GM18867 (cell line): ENCODE measurements at regions not wholly inside any gene's neighbourhood (a gene's known extent, or its start where the extent isn't known, plus 50 kb on each side); places are given as distances from the start of the nearest gene placed in this dataset.
"Not testable (repeated sequence)": the region's sequence is repeated elsewhere in the genome, so short reads cannot be mapped to it uniquely, and the experiment has no call there.

ENCODE experiments used
- ATAC-seq: cut with Tn5 transposase; IDR thresholded peaks from one replicate; pipeline ENCODE4 v1.9.1; 2021; ENCODE audit warnings: mild to moderate bottlenecking, moderate library complexity; ENCODE audit not compliant: unreplicated experiment

DNA sequence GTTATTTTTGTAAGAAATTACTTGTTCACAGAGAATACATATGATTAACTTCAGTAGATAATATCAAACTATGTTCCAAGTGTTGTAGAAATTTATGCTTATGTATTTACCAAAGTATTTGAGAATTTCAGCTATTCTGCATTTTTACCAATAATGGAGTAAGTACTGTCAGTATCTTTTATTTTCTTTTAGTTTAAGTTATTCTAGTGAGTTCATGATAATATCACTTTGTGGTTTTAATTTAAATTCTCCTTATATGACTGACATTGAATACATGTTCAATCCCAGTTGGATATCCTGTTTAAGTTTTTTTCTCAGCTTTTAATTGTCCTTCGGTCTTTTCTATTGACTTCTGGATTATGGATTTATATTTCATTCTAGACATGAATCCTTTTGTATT, 1024.6 kb downstream of the EFNA5 start:
- no peak for ATAC-seq

DNA sequence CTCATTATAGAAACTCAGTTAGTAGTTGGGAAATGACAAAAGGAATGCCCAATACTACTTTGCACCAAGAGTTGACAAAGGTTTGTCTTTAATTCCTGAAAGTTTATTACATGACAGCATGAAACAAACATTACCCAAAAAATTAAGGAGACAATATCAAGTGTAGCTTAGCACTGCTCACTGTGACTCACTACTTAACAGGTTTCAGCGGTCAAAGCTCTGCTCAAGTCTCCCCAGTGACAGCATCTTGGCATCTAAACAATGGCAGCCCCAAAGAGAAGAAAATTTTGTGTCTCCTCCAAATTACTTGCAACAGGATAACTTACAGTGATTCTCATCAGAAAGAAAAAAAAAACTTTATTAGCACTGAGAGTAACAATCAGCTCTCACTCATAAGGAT, 1030.2 kb downstream of the EFNA5 start:
- no peak for ATAC-seq

DNA sequence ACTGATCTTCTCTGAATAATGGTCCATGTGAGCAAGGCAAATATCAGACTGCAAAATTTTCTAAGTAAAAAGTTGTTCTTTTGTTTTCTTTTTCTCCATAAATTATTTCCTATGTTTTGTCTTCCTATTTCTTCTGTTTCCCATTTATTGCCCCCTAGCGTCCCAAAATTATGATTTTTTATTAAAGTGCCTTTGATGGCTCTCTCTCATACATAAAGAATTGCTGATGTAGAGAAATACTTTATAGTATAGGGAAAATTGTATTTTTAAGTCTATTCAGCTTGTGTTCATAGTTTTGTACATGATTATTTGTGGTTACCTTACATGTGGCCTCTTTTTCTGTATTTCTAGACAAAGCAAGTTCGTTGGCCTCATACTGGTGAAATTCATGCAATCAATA, 1031.2 kb downstream of the EFNA5 start:
- ATAC-seq: no peak

DNA sequence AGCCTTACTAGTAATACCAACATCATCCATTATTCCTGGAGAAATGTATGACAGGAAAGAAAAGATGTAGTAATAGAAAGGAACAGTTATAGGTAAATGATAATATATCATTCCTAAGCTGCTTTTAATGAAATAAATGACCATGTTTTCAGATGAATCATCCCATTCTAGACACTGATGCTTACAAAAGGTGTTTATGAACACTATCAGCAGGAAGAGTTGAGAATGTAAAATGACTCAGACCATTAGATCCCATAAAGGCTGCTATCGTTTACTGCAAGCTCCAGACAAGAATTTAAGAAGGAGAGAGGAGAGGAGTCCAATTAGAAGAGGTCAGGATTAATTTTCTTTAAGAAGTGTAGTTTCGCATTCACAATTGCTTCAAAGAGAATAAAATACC, 1033.5 kb downstream of the EFNA5 start:
- ATAC-seq: no peak

DNA sequence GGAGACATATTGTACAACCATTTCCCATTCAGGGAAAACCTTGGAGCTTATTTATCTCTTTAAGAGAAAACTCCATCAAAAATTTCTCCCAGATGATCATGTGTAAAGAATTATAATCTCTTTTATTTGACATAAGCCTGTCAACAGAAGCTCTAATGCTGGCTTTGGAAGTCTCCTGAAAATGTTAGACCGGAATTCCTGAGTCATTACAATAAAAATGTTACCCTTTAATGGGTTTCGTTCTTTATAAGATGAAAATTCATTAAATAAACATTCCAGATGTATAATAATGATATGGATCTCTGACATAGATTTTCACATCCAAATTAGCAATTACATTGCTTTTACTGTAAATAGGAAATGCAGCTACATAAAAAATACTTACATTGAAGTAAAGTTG, 1036.4 kb downstream of the EFNA5 start:
- ATAC-seq: no peak

DNA sequence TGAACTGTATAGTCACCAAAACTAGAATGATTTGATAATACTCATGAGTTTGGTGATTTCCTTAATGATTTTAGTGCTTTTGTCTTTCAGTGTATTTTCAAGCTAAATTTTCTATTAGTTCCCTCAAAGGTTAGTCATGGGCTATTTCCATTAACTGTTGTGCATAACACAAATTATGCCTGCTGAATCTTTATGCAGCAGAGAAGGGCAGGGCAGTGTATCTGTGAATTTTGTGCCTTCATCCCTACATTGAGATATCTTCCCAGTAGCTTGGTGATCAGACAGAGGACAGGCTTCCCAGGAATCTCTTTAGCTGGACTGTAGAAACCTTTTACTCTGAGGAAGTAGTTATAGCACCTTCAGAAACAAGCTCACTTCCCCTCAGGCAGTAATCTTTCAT, 1036.9 kb downstream of the EFNA5 start:
- ATAC-seq: no peak

DNA sequence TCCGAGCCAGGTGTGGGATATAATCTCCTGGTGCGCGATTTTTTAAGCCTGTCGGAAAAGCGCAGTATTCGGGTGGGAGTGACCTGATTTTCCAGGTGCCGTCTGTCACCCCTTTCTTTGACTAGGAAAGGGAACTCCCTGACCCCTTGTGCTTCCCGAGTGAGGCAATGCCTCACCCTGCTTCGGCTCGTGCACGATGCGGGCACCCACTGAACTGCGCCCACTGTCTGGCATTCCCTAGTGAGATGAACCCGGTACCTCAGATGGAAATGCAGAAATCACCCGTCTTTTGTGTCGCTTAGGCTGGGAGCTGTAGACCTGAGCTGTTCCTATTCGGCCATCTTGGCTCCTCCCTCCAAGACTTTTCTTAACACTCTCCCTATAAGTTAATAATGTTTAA, 1042.3 kb downstream of the EFNA5 start:
- ATAC-seq: not testable (repeated sequence)

DNA sequence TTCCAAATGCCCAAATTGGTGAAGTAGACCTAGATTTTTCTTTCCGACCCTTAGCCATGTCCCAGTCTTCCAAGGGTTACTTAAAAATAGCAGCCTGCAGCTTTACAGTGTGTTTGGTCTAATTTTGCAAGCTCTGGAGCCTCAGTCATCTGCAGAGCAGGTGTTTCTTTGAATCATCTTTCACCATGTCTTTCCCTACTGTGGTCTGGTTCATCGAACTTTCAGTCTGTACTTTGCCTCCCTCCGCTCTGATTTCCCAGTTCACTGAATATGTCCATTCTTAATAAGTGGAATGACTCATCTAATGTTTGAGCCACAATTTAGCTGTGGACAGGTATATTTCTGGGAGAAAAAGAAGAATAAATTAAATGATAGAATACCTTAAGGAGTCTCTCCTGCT, 1060.7 kb downstream of the EFNA5 start:
- no peak for ATAC-seq

DNA sequence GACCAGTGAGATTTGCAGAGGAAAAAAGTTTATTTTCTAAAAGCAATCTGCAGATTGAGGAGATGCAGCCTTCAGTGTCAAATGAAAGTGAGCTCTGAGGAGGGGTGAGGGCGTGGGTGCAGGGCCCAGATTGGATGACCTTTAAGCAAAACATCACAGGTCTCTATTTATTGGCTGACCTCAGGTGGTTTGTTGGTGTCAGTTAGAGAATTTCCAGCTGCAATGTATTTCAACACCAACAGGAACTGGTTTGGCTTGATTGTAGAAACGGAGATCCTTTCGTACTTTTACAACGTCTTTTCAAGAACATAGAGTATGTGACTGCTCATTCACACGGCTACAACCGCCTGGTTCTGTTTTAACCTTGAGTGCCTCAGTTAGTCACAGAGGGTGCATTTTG, 1069.1 kb downstream of the EFNA5 start:
- ATAC-seq: peak; percentile 96

DNA sequence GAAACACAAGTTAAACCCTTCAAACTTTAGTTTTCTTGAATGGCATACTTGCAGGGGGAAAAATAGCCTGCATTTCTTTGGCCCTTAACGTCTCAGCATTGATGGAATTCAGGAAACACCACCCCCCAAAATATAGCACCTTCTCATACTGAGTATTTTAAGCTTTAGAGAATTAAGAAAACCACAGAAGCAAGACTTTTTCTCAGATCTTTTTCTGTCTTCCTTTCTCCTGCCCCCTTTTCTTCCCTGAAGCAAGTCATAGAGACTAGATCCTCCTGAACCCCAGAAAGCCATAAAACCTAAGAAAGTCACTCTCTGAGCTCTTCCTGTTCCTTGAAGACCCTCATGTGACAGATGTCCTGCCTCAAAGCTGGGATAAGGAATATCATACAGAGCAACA, 1069.9 kb downstream of the EFNA5 start:
- no peak for ATAC-seq

DNA sequence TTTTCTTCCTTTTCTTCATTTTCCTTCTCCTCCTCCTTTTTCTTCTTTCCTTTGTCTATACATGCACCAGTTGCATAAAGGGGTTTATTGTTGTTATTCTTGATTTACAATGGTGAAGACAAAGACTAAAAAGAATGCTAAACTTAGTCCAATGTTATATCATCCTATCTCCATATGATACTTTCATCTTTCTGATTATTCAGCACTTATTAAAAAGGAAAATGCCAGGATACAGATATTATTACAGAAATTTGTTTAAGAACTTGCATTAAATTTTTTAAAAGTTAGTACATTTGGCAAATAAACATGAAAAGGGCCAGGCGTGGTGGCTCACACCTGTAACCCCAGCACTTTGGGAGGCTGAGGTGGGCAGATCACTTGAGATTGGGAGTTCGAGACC, 1074.9 kb downstream of the EFNA5 start:
- no peak for ATAC-seq

DNA sequence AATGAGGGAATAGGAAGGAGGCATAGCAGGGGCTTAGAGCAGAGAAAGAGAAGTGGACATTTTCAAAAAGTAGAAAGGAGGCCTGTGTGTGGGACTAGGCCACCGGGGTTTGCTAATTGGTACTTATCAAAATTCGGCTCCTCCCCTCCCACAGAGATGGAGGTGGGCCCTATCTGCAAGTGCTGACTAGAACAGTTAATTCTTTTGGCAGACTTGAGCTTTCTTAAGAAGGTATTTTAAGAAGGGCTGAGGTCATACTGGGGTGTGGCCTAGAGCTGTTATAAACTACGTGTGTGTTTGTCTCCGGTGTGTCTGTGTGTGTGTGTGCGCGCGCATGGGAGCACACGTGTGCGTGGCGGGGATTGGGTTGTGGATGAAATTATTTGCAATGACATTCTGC, 1086.5 kb downstream of the EFNA5 start:
- no peak for ATAC-seq

DNA sequence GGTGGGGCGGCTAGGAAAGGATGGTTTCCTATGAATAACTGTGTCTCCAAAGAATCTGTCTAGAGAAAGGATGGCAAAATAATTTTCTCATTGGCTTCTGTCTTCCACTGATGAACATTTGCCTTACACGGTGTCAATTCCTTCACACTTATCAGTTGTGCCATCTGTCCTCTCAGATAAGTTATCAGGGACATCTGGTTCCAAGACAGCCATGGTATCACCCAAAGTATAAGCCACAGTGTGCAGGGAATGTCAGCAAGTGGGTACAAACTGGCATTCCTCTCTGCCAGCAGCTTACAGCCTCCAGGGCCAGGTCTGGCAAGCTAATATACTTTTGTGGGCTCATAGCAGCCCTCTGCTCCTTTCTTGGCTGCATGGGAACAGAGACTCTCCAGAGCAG, 1092.0 kb downstream of the EFNA5 start:
- ATAC-seq: no peak

DNA sequence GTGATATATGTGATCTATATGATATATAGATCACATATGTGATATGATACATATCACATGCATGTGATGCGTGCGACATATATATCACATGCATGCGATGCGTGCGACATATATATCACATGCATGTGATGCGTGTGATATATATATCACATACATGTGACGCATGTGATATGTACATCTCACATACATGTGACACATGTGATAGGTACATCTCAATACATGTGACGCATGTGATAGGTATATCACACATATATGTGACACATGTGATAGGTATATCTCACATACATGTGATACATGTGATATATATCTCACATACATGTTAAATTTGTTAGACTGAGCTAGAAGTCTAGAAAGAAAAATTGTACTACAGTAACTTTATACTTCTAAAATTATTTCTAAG, 1095.9 kb downstream of the EFNA5 start:
- ATAC-seq: no peak

DNA sequence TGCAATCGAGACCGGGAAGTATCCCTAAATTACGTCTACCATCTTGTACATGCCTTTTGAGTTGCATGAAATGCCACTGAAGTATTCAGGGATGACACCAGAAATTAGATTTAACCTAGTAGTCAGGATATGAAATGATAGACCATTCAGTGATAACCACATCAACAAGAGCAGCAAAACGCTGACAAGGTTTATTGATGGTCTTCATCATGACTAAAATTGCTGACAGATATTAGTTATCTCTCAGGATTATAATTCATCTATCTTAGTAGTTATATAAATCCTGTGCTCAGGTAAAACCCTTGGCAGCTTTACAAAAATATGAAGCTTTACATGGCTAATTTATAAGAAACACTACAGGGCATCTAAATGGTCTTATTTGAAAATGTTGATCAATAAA, 1104.7 kb downstream of the EFNA5 start:
- no peak for ATAC-seq

DNA sequence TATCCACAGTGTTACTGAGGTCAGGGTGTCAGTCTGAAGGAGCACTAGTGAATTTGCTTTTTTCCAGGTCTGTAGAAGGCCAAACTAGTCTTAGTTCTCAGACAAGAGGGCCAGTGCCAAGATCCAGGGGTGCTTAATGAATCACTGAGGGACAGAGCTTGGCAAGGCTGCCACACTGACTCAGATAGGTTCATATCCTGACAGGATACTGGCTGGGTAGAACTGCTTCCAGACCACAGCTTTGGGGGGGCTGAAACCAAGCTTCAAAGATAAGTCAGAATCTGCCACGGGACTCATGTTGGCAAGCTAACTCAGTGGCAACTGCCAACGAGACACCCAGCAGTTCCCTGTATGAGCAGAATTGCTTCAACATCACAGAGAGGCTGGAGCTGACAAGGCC, 1125.4 kb downstream of the EFNA5 start:
- ATAC-seq: no peak

DNA sequence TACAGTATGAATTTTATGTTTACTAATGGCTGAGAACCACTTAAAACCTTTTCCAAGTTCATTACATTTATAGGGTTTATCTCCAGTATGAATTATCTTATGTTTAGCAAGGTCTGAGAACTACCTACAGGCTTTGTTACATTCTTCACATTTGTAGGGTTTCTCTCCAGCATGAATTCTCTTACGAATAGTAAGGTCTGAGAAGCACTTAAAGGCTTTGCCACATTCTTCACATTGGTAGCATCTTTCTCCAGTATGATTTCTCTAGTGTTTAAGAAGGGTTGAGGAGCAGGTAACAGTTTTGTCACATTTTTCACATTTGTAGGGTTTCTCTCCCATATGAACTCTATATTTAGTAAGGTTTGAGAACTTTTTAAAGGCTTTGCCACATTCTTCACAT, 1127.4 kb downstream of the EFNA5 start:
- ATAC-seq: no peak

DNA sequence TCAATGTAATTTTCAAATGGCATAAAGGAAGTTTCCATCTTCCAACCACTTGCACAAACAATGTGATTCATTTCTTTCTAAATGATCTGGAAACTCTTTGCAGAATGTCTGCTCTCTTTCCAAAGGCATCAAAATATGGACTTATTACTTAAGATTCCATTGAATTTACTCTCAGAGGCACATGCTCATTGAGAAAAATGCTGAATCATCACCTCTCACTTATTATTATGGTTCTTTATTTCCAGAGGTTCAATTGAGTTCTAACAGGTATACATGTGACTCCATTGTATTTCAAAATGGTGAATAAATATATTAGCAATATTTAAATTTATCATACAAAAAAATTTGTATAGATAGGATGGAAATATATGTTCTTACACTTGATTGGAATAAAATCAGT, 1140.6 kb downstream of the EFNA5 start:
- no peak for ATAC-seq

DNA sequence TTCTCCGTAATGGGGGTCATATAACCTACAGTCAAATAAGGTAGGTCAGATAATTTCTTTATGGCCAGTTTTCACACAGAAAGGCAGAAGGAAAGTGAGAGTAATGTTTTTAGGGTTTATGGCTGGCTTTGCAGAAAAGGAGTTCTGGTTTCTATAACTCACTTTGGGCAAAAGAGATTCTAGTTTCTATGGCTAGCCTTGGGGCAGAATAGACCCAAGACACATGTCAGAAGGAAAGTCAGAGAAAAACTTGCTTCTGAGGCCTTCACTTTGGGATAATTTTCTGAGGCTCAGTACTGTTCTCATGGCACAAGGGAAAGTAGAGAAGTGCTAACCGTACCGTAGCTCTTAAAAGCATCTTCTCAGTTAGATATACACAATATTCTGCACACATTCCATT, 1145.3 kb downstream of the EFNA5 start:
- no peak for ATAC-seq

DNA sequence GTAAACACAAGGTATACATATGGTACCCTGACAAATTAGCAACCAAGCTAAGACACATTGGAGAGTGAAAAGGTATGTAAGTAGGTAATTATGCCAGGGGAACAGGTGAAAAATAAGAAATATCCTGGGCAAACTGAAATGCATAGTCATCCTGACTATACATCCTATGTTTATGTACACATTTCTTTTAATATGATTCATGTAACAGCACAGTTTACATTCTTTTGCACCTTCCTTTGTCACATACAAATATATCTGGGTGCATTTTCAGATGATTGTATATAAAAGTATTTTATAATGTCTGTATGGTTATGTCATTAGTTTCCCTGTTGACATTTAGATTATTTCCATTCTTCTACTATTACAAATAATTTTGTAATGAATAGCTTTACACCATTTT, 1146.9 kb downstream of the EFNA5 start:
- no peak for ATAC-seq

DNA sequence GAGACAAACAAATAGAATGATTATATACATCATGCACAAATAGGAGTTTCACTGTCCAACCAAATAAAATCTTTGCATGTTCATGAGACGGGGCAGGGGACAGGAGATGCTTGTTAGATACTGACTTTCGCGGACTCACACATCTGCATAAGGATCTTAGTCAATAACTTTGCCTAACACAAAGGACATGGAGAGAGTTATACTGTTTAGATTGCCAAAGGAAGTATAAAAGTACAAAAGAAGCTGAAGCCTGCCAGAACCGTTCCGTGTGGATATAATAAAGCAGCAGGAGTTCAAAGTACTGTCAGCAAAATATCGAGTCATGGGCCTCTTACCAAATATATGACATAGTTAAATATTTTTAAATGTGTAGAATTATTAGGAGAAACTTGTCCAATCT, 1148.4 kb downstream of the EFNA5 start:
- ATAC-seq: no peak

DNA sequence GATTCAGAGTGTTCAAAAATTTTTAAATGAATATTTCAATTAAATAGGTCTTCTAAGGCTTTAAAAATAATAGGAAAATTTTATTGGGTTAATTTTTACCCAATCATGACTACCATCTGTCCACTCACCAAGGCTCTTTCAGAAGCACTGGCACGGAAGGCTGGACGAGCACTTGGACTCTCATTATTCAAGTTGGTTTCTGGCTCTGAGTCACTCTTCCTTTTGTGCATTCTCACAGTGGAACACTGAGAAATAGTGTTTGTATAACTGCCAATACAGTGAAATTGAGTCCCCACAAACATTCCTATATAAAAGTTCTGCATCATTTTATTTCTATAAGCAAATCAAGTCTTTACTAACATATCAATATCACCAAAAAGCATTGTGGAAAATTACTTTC, 1149.0 kb downstream of the EFNA5 start:
- ATAC-seq: no peak

DNA sequence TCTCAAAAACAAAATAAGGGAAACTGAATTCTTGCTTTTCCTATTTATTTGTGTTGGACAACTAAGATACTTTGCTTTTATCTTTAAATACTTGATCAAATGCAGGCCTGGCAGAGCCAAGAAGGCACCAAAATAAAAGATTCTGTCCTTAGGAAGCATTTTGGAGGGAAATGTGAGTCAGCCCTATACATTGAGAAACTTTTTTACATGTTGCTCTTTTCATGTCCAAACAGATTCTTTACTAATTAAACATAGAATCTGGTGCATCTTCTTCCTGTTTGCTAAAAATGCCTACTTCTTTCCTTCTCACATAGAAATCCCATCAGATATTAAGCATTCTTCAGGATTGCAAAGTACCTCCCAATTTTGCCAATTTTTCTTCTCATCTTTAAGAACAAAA, 1160.4 kb downstream of the EFNA5 start:
- no peak for ATAC-seq

DNA sequence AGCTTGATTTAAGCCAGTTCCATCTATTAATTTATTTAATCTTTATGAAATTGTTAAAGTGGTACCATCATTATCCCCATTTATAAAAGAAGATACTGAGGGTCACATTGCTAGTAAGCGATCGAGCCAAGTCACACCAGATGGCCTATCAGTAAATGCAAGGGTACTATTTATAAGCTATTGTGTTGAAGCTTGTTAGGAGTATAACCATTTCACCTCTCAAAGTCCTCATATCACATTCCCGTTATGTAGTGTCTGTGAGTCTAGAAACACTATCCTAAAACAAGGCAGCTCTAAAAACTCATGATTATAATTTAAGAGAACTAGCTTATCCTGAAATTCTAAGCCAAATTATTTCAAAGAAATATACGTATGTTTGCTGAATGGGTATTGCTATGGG, 1161.8 kb downstream of the EFNA5 start:
- no peak for ATAC-seq
